GM21360 (cell line): ENCODE measurements at regions not wholly inside any gene's neighbourhood (a gene's known extent, or its start where the extent isn't known, plus 50 kb on each side); places are given as distances from the start of the nearest gene placed in this dataset.

Experiments used
- ATAC-seq: cut with Tn5 transposase; IDR thresholded peaks from one replicate; pipeline ENCODE4 v1.9.1; 2021; ENCODE audit warnings: mild to moderate bottlenecking, moderate library complexity; ENCODE audit not compliant: unreplicated experiment

- no peak for ATAC-seq
Measured at GRCh38 chr13:63156816-63157215, 1741.2 kb upstream of the PCDH20 start.

- ATAC-seq, result no peak
Measured at GRCh38 chr13:63149375-63149774, 1733.7 kb upstream of the PCDH20 start.

- no peak for ATAC-seq
Measured at GRCh38 chr13:63139277-63139676, 1723.6 kb upstream of the PCDH20 start.

- no peak for ATAC-seq
Measured at GRCh38 chr13:63129995-63130394, 1714.3 kb upstream of the PCDH20 start.

- ATAC-seq, result no peak
Measured at GRCh38 chr13:63128716-63129115, 1713.1 kb upstream of the PCDH20 start.

- no peak for ATAC-seq
Measured at GRCh38 chr13:63124863-63125262, 1709.2 kb upstream of the PCDH20 start.

GRCh38 chr13:63120883-63121282 is 1705.2 kb upstream of the PCDH20 start:
- ATAC-seq, result no peak

- no peak for ATAC-seq
Measured at GRCh38 chr13:63117710-63118109, 1702.1 kb upstream of the PCDH20 start.

GRCh38 chr13:63112799-63113395 is 1697.2 kb upstream of the PCDH20 start:
- no peak for ATAC-seq

- ATAC-seq, result no peak
Measured at GRCh38 chr13:63110466-63110865, 1694.8 kb upstream of the PCDH20 start.

GRCh38 chr13:63107179-63107943 is 1691.7 kb upstream of the PCDH20 start:
- no peak for ATAC-seq

- no peak for ATAC-seq
Measured at GRCh38 chr13:63094717-63095116, 1679.1 kb upstream of the PCDH20 start.

GRCh38 chr13:63093907-63094469 is 1678.3 kb upstream of the PCDH20 start:
- ATAC-seq, result no peak

- no peak for ATAC-seq
Measured at GRCh38 chr13:63092456-63092855, 1676.8 kb upstream of the PCDH20 start.

- no peak for ATAC-seq
Measured at GRCh38 chr13:63090524-63090923, 1674.9 kb upstream of the PCDH20 start.

GRCh38 chr13:63088226-63088625 is 1672.6 kb upstream of the PCDH20 start:
- no peak for ATAC-seq

GRCh38 chr13:63086286-63086685 is 1670.6 kb upstream of the PCDH20 start:
- no peak for ATAC-seq

- no peak for ATAC-seq
Measured at GRCh38 chr13:63085851-63086250, 1670.2 kb upstream of the PCDH20 start.

GRCh38 chr13:63081400-63082014 is 1665.9 kb upstream of the PCDH20 start:
- no peak for ATAC-seq

- no peak for ATAC-seq
Measured at GRCh38 chr13:63075126-63075525, 1659.5 kb upstream of the PCDH20 start.

GRCh38 chr13:63050287-63050686 is 1634.6 kb upstream of the PCDH20 start:
- ATAC-seq, result no peak

- no peak for ATAC-seq
Measured at GRCh38 chr13:63048653-63049052, 1633.0 kb upstream of the PCDH20 start.
